K562 (cell line): ENCODE measurements at regions not wholly inside any gene's neighbourhood (a gene's known extent, or its start where the extent isn't known, plus 50 kb on each side); places are given as distances from the start of the nearest gene placed in this dataset.

ENCODE experiments used
- ATAC-seq: fragments of 200-7000 bp; cut with Tn5 transposase; 3 replicates; pipeline ENCODE4 v1.9.1; 2020; ENCODE audit warnings: moderate library complexity
- BruUV-seq: library from RNA; stranded (reverse); fragments of 400-500 nt; replicated peaks from 2 replicates; lab custom pipeline; 2021; lab: Mats Ljungman, UMichigan
- CTCF ChIA-PET: fragments of 300-600 bp; formaldehyde crosslinking; extraction: SDS; loops from one replicate; lab custom pipeline; 2021; ENCODE audit warnings: low intra/inter-chr PET ratio; lab: Yijun Ruan, JAX
- POLR2A ChIA-PET: fragments of 300-600, 350-650 bp; sonication (Branson Sonifier 250); formaldehyde crosslinking; extraction: SDS; loops from one replicate; lab custom pipeline; 2021; ENCODE audit warnings: antibody characterized with exemption, inconsistent platforms; lab: Yijun Ruan, JAX
- DNase-seq, 4 experiments: peaks; one replicate each; pipeline versions ENCODE4 v3.0.0 to v3.0.0-alpha.2; 2011 to 2018; ENCODE audit warnings: low spot score in 3 of 4, mixed read lengths in 3 of 4; ENCODE audit errors: extremely low read depth in 1 of 4
- FAIRE-seq: peaks from 2 replicates; lab custom pipeline; 2011; peaks lifted over from hg19 to GRCh38; lab: Jason Lieb, UNC
- H2AFZ ChIP-seq: 2 replicates; pipeline ENCODE4 v1.6.0; 2011; ENCODE audit warnings: low read depth, low read length, control low read depth, inconsistent platforms
- H3K27ac ChIP-seq: fragments of 200-600 bp; 3 replicates; pipeline ENCODE4 v1.8.0; 2011; ENCODE audit warnings: low read depth, mild to moderate bottlenecking, control low read depth, inconsistent platforms, low read length, moderate library complexity, mixed read lengths; ENCODE audit errors: extremely low read depth
- H3K27me3 ChIP-seq, 2 experiments: fragments of 300-600 bp in 1 of 2; 2 replicates in 1 of 2; 3 replicates in 1 of 2; pipeline versions ENCODE4 v1.6.0 to v1.8.0; 2011; ENCODE audit warnings: inconsistent platforms in 2 of 2, low read length in 2 of 2, mild to moderate bottlenecking in 1 of 2, mixed read lengths in 1 of 2, moderate library complexity in 1 of 2; ENCODE audit not compliant: control insufficient read depth in 2 of 2, insufficient read depth in 2 of 2
- H3K36me3 ChIP-seq: fragments of 300-600 bp; 3 replicates; pipeline ENCODE4 v1.8.0; 2011; ENCODE audit warnings: mild to moderate bottlenecking, low read length, inconsistent platforms; ENCODE audit not compliant: control insufficient read depth, insufficient read depth
- H3K4me1 ChIP-seq, 2 experiments: fragments of 200-600 bp in 1 of 2; replicated peaks in 1 of 2; 2 replicates in 1 of 2; 3 replicates in 1 of 2; pipeline versions ENCODE4 v1.5.1 to v1.8.0; 2011; ENCODE audit warnings: inconsistent platforms in 2 of 2, low read length in 2 of 2, mild to moderate bottlenecking in 1 of 2, mixed read lengths in 1 of 2, moderate library complexity in 1 of 2; ENCODE audit not compliant: control insufficient read depth in 2 of 2, insufficient read depth in 2 of 2
- H3K4me2 ChIP-seq: 2 replicates; pipeline ENCODE4 v1.6.1; 2011; ENCODE audit warnings: low read length, control low read depth, inconsistent platforms, mixed read lengths; ENCODE audit not compliant: insufficient read depth
- H3K4me3 ChIP-seq: fragments of 200-600 bp; sonication (generic), shearing (Covaris generic); 2 replicates; pipeline ENCODE4 v1.5.1; 2016; ENCODE audit warnings: control low read depth, inconsistent platforms
- H3K79me2 ChIP-seq: fragments of 200-600 bp; 3 replicates; pipeline ENCODE4 v1.8.0; 2011; ENCODE audit warnings: low read length, inconsistent platforms; ENCODE audit not compliant: control insufficient read depth, insufficient read depth
- H3K9ac ChIP-seq, 2 experiments: 2 replicates each; pipeline versions ENCODE4 v1.6.0 to v1.6.1; 2011; ENCODE audit warnings: low read depth in 2 of 2, low read length in 2 of 2, control low read depth in 1 of 2, inconsistent platforms in 1 of 2, mild to moderate bottlenecking in 1 of 2, mixed read lengths in 1 of 2; ENCODE audit not compliant: insufficient read depth in 1 of 2
- H3K9me1 ChIP-seq: one replicate; pipeline ENCODE4 v1.6.0; 2011; ENCODE audit warnings: inconsistent platforms, mild to moderate bottlenecking, low read length, moderate library complexity; ENCODE audit not compliant: control insufficient read depth, insufficient read depth
- H3K9me3 ChIP-seq: replicated peaks from 2 replicates; pipeline ENCODE4 v1.5.1; 2011; ENCODE audit warnings: low read depth, low read length, inconsistent platforms; ENCODE audit not compliant: control insufficient read depth, insufficient read depth
- H4K20me1 ChIP-seq: replicated peaks from 2 replicates; pipeline ENCODE4 v1.6.1; 2011; ENCODE audit warnings: low read length, inconsistent platforms, mixed read lengths; ENCODE audit not compliant: control insufficient read depth, insufficient read depth
- LARP7 ChIP-seq: fragments of 450-650 bp; IDR thresholded peaks from 2 replicates; pipeline ENCODE4 v1.6.1; 2016
- NFATC3 ChIP-seq: fragments of 450-650 bp; IDR thresholded peaks from 2 replicates; pipeline ENCODE4 v1.6.1; 2017; ENCODE audit warnings: mild to moderate bottlenecking
- POLR2AphosphoS5 ChIP-seq: IDR thresholded peaks from 2 replicates; pipeline ENCODE4 v1.6.1; 2011; ENCODE audit warnings: mild to moderate bottlenecking, low read depth, low read length, moderate library complexity; ENCODE audit not compliant: control insufficient read depth, insufficient read depth
- TRIM24 ChIP-seq, 2 experiments: fragments of 450-650 bp; IDR thresholded peaks; 2 replicates each; pipeline ENCODE4 v1.6.1; 2016
- TRIM28 ChIP-seq: fragments of 450-650 bp; IDR thresholded peaks from 2 replicates; pipeline ENCODE4 v1.6.1; 2017
- ZNF76 ChIP-seq: fragments of 250-450 bp; sonication (Bioruptor Pico); IDR thresholded peaks from 2 replicates; pipeline ENCODE4 v1.4.0; 2020; ENCODE audit warnings: mild to moderate bottlenecking, moderate library complexity, borderline replicate concordance
- WGBS: fragments of 100-300 bp; shearing (Covaris generic); methylation state at CpG from one replicate; pipeline ENCODE4 v1.1.6; 2016; ENCODE audit warnings: low coverage, mixed read lengths; ENCODE audit not compliant: insufficient coverage; ENCODE audit errors: missing lambda C conversion rate; 5-methylcytosine and 5-hydroxymethylcytosine counted together
- in situ Hi-C: fragments of 300-500 bp; cut with MboI; formaldehyde crosslinking; loops from 4 replicates; pipeline ENCODE4 v1.15.0; 2018; ENCODE audit warnings: inconsistent platforms, mixed read lengths
- intact Hi-C: fragments of 100-400 bp; cut with micrococcal nuclease; formaldehyde crosslinking; loops from 2 replicates; pipeline ENCODE4 v1.14.2; 2022

- no peak overlapping the region for H3K4me2 ChIP-seq
- H3K27me3 ChIP-seq: no peaks in the 10 kb centered on the region
- BruUV-seq: no TSS peak
- H3K4me3 ChIP-seq: no peak overlapping the region
- H3K9me1 ChIP-seq: no peaks in the 10 kb centered on the region
- TF ChIP-seq LARP7 (no peak), POLR2AphosphoS5 (no peak)
- no peaks in the 10 kb centered on the region for H4K20me1 ChIP-seq
- intact Hi-C loops (no loop called here), in situ Hi-C loops (no loop called here)
- H3K9ac ChIP-seq: no peak overlapping the region
- FAIRE-seq: no peak
- DNase-seq: no peak
- no peak for ATAC-seq
- H3K27ac ChIP-seq: no peak overlapping the region
- no peaks in the 10 kb centered on the region; the same call in 1 of the 2 replicates for H3K9me3 ChIP-seq
- no peaks in the 10 kb centered on the region for H3K4me1 ChIP-seq
- no peaks in the 10 kb centered on the region; the same call in 2 of the 3 replicates for H3K36me3 ChIP-seq
- POLR2A ChIA-PET: interaction anchor here (0.7 to 1.4 kb wide), 5 partner anchors 8 to 18 kb away, joined by 3 to 4 read pairs (median 4); no protein-coding TSS in a partner anchor
- 83% methylated on average over 1 of the region's 1 CpG for WGBS
- no peaks in the 10 kb centered on the region for H3K79me2 ChIP-seq
- no peak overlapping the region for H2AFZ ChIP-seq
- CTCF ChIA-PET: no interaction called here
Observed at GRCh38 chr15:95620934-95621579, 709.4 kb upstream of the NR2F2 start.

- Histone ChIP-seq H3K27me3 (no peaks in the 10 kb centered on the region), H3K9ac (no peak overlapping the region), H3K9me3 (no peaks in the 10 kb centered on the region; the same call in 1 of the 2 replicates), H3K4me1 (no peaks in the 10 kb centered on the region), H3K9me1 (no peaks in the 10 kb centered on the region), H2AFZ (no peak overlapping the region), H3K27ac (no peak overlapping the region), H3K36me3 (no peaks in the 10 kb centered on the region; the same call in 2 of the 3 replicates), H3K4me3 (no peak overlapping the region), H4K20me1 (no peaks in the 10 kb centered on the region), H3K4me2 (no peak overlapping the region), H3K79me2 (no peaks in the 10 kb centered on the region)
- ATAC-seq: no peak
- TF ChIP-seq TRIM28: 0 out of 2 replicates have a peak, but pooled peaks have one; percentile 30
- TF ChIP-seq TRIM24 (IDR thresholded peaks at IDR 0.05): 0 out of 4 replicates have a peak, but pooled peaks of 1 of the 2 experiments have one; percentile 12
- no peak for TF ChIP-seq NFATC3
- TF ChIP-seq ZNF76 (CRISPR knock-in tag): no peak
- BruUV-seq: no TSS peak
- intact Hi-C loops: no loop called here
- CTCF ChIA-PET: no interaction called here
- no peak for DNase-seq
- in situ Hi-C loops: no loop called here
- POLR2A ChIA-PET: interaction anchor here (1.0 kb wide), 1 partner anchor 12 kb away, joined by 3 read pairs; no protein-coding TSS in a partner anchor
- no peak for FAIRE-seq
Observed at GRCh38 chr15:95622843-95623242, 707.7 kb upstream of the NR2F2 start.
